Neural progenitor cell (in vitro differentiated cells): ENCODE measurements at regions not wholly inside any gene's neighbourhood (a gene's known extent, or its start where the extent isn't known, plus 50 kb on each side); places are given as distances from the start of the nearest gene placed in this dataset.

Experiments
- DNase-seq: peaks from one replicate; pipeline ENCODE4 v3.0.0-alpha.2; 2016; ENCODE audit warnings: low spot score
- H2AFZ ChIP-seq: fragments of 200-600 bp; sonication (generic); replicated peaks from 2 replicates; pipeline ENCODE4 v1.6.1; 2016; ENCODE audit warnings: antibody characterized with exemption
- H3F3A ChIP-seq: fragments of 200-600 bp; sonication (generic); 2 replicates; pipeline ENCODE4 v1.6.1; 2016; ENCODE audit warnings: antibody characterized with exemption, low read depth
- H3K27ac ChIP-seq: fragments of 200-600 bp; sonication (generic); 2 replicates; pipeline ENCODE4 v1.5.1; 2016; ENCODE audit warnings: mild to moderate bottlenecking
- H3K27me3 ChIP-seq: fragments of 200-600 bp; sonication (generic); 2 replicates; pipeline ENCODE4 v1.6.1; 2016; ENCODE audit warnings: mild to moderate bottlenecking, moderate library complexity
- H3K36me3 ChIP-seq: fragments of 200-600 bp; sonication (generic); 2 replicates; pipeline ENCODE4 v1.5.1; 2016
- H3K4me1 ChIP-seq: fragments of 200-600 bp; sonication (generic); 2 replicates; pipeline ENCODE4 v1.6.1; 2016; ENCODE audit warnings: mixed run types
- H3K4me2 ChIP-seq: fragments of 200-600 bp; sonication (generic); 2 replicates; pipeline ENCODE4 v1.6.1; 2016
- H3K4me3 ChIP-seq: fragments of 200-600 bp; sonication (generic); 2 replicates; pipeline ENCODE4 v1.5.1; 2016
- H3K79me2 ChIP-seq: fragments of 200-600 bp; sonication (generic); 2 replicates; pipeline ENCODE4 v1.6.1; 2016; ENCODE audit warnings: low read depth
- H3K9ac ChIP-seq: fragments of 200-600 bp; sonication (generic); 2 replicates; pipeline ENCODE4 v1.6.1; 2016
- H3K9me3 ChIP-seq: fragments of 200-600 bp; sonication (generic); 2 replicates; pipeline ENCODE4 v1.5.1; 2016; ENCODE audit warnings: low read depth
- H4K20me1 ChIP-seq: fragments of 200-600 bp; sonication (generic); 2 replicates; pipeline ENCODE4 v1.6.1; 2016; ENCODE audit warnings: low read depth
- H3K27ac Mint-ChIP-seq: 3 replicates; pipeline ENCODE4 v1.8.0; 2021; ENCODE audit warnings: mixed read lengths
- H3K27me3 Mint-ChIP-seq: 2 replicates; pipeline ENCODE4 v1.8.0; 2022; ENCODE audit warnings: low read depth, mild to moderate bottlenecking, inconsistent platforms, moderate library complexity, mixed read lengths; ENCODE audit not compliant: insufficient read depth
- H3K36me3 Mint-ChIP-seq: 3 replicates; pipeline ENCODE4 v1.8.0; 2021; ENCODE audit warnings: mixed read lengths
- H3K4me1 Mint-ChIP-seq: 3 replicates; pipeline ENCODE4 v1.8.0; 2021; ENCODE audit warnings: mixed read lengths
- H3K4me3 Mint-ChIP-seq: 3 replicates; pipeline ENCODE4 v1.8.0; 2021; ENCODE audit warnings: mild to moderate bottlenecking, moderate library complexity, mixed read lengths
- H3K9me3 Mint-ChIP-seq: 3 replicates; pipeline ENCODE4 v1.8.0; 2020; ENCODE audit warnings: mixed read lengths
- CTCF ChIP-seq: fragments of 200-600 bp; sonication (generic); IDR thresholded peaks from 2 replicates; pipeline ENCODE4 v1.5.1; 2017; ENCODE audit warnings: antibody characterized with exemption, mild to moderate bottlenecking
- EZH2 ChIP-seq: fragments of 200-600 bp; sonication (generic); IDR thresholded peaks from 2 replicates; pipeline ENCODE4 v1.6.1; 2017; ENCODE audit warnings: antibody characterized with exemption, mild to moderate bottlenecking, moderate library complexity
- EZH2phosphoT487 ChIP-seq: fragments of 200-600 bp; sonication (generic); IDR thresholded peaks from 2 replicates; pipeline ENCODE4 v1.6.1; 2017; ENCODE audit warnings: antibody characterized with exemption

- Histone ChIP-seq H3K4me2 (no peak overlapping the region), H4K20me1 (no peaks in the 10 kb centered on the region), H2AFZ (no peak overlapping the region), H3K9ac (no peak overlapping the region), H3K36me3 (no peaks in the 10 kb centered on the region), H3K4me1 (no peaks in the 10 kb centered on the region), H3K27ac (no peak overlapping the region), H3K79me2 (no peaks in the 10 kb centered on the region), H3F3A (no peaks in the 10 kb centered on the region), H3K9me3 (no peaks in the 10 kb centered on the region), H3K27me3 (no peaks in the 10 kb centered on the region), H3K4me3 (no peak overlapping the region)
- no peaks in the 10 kb centered on the region for H3K27me3 Mint-ChIP-seq
- H3K36me3 Mint-ChIP-seq = no peaks in the 10 kb centered on the region
- no peak for TF ChIP-seq CTCF
- no peak for TF ChIP-seq EZH2phosphoT487
- TF ChIP-seq EZH2 = no peak
- no peak for DNase-seq
- H3K9me3 Mint-ChIP-seq = peaks cover 2% of the 10 kb centered on the region
- H3K27ac Mint-ChIP-seq = no peak overlapping the region
- no peak overlapping the region for H3K4me3 Mint-ChIP-seq
- H3K4me1 Mint-ChIP-seq = no peaks in the 10 kb centered on the region
Measured at GRCh38 chr14:82113710-82114109, 580.1 kb upstream of the SEL1L start.

DNA sequence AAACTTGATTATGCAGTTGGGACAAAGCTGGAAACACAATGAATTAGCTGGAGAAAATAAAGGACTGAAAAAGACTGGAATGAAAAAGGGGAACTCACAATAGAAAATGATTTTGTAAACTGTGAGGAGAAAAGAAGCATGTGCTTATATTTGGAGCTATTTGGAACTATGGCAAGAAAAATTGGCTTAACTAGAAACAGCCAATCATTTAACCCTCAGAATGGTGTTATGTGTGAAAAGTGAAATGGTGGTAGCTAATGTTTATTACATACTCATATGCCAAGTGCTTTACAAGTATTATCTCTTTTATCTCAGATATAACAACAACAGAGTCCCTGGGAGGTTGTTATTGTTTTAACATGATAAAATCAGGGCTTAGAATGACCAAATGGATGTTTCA, 583.1 kb upstream of the SEL1L start:
- Histone ChIP-seq H3K4me1 (no peaks in the 10 kb centered on the region), H3K4me2 (no peak overlapping the region), H3K36me3 (no peaks in the 10 kb centered on the region), H3K27me3 (no peaks in the 10 kb centered on the region), H3K9ac (no peak overlapping the region), H4K20me1 (no peaks in the 10 kb centered on the region), H2AFZ (no peak overlapping the region), H3K9me3 (no peaks in the 10 kb centered on the region), H3K27ac (no peak overlapping the region), H3K79me2 (no peaks in the 10 kb centered on the region), H3F3A (no peaks in the 10 kb centered on the region), H3K4me3 (no peak overlapping the region)
- Mint-ChIP-seq H3K36me3 (no peaks in the 10 kb centered on the region), H3K27ac (no peak overlapping the region), H3K4me1 (no peaks in the 10 kb centered on the region), H3K27me3 (no peaks in the 10 kb centered on the region), H3K9me3 (peaks cover 2% of the 10 kb centered on the region), H3K4me3 (no peak overlapping the region)
- no peak for TF ChIP-seq CTCF
- no peak for TF ChIP-seq EZH2
- TF ChIP-seq EZH2phosphoT487 = no peak
- DNase-seq = no peak

DNA sequence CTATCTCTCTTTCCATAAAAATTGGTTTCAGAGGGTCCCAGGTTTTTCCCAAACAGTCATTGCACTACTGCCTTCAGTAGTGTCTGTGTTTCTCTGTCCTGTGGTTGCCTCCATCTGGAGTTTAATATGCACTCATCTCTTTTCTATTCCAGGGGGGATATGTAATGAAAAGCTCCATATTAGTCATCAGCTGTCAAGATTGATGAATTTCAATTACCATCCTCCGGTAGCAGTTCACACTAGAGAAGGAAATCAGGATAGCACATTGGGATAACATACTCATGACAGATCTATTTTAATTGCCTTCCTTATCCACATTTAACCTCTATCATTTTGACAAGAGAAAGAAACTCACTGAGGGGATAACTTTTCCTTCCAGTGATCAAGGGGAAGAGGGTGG, 589.0 kb upstream of the SEL1L start:
- no peaks in the 10 kb centered on the region for H3K4me1 Mint-ChIP-seq
- no peaks in the 10 kb centered on the region for H3F3A ChIP-seq
- no peaks in the 10 kb centered on the region for H3K27me3 Mint-ChIP-seq
- no peaks in the 10 kb centered on the region for H3K9me3 Mint-ChIP-seq
- H3K36me3 ChIP-seq = no peaks in the 10 kb centered on the region
- H4K20me1 ChIP-seq = no peaks in the 10 kb centered on the region
- no peaks in the 10 kb centered on the region for H3K4me1 ChIP-seq
- no peak overlapping the region for H3K27ac ChIP-seq
- no peaks in the 10 kb centered on the region for H3K79me2 ChIP-seq
- DNase-seq = no peak
- H3K4me3 Mint-ChIP-seq = no peak overlapping the region
- no peaks in the 10 kb centered on the region for H3K36me3 Mint-ChIP-seq
- H3K9ac ChIP-seq = no peak overlapping the region
- no peak overlapping the region for H3K27ac Mint-ChIP-seq
- no peaks in the 10 kb centered on the region for H3K9me3 ChIP-seq
- TF ChIP-seq EZH2phosphoT487 (no peak), EZH2 (no peak), CTCF (no peak)
- no peaks in the 10 kb centered on the region for H3K27me3 ChIP-seq
- no peak overlapping the region for H3K4me2 ChIP-seq
- no peak overlapping the region for H3K4me3 ChIP-seq
- H2AFZ ChIP-seq = no peak overlapping the region

DNA sequence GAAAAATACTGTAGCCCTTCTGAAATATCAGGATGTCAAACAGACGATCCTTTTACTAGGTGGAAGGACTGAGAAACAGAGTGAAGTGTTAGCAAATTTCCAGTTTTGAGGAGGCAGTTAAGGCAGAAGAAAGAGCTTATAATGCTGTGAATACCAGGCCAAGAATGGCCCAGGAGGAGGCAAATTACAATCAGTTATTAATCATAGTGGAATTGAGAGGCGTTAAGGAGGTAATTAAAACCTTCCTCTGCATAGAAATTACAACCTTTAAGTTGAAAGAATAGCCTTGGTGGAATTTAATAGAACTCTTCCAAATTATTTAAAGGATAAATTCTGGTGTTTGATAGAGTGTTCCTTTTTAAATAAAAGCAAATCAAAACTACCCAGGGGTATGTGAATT, 590.9 kb upstream of the SEL1L start:
- Histone ChIP-seq H4K20me1 (no peaks in the 10 kb centered on the region), H3K36me3 (no peaks in the 10 kb centered on the region), H3K9me3 (no peaks in the 10 kb centered on the region), H3F3A (no peaks in the 10 kb centered on the region), H3K27me3 (no peaks in the 10 kb centered on the region), H3K9ac (no peak overlapping the region), H3K4me3 (no peak overlapping the region), H3K4me2 (no peak overlapping the region), H3K79me2 (no peaks in the 10 kb centered on the region), H2AFZ (no peak overlapping the region), H3K4me1 (no peaks in the 10 kb centered on the region), H3K27ac (no peak overlapping the region)
- no peaks in the 10 kb centered on the region for H3K36me3 Mint-ChIP-seq
- no peaks in the 10 kb centered on the region for H3K4me1 Mint-ChIP-seq
- H3K27ac Mint-ChIP-seq = no peak overlapping the region
- H3K4me3 Mint-ChIP-seq = no peak overlapping the region
- TF ChIP-seq CTCF (no peak), EZH2 (no peak), EZH2phosphoT487 (no peak)
- no peak for DNase-seq
- H3K27me3 Mint-ChIP-seq = no peaks in the 10 kb centered on the region
- no peaks in the 10 kb centered on the region for H3K9me3 Mint-ChIP-seq
